SK-N-SH (cell line): ENCODE measurements at regions not wholly inside any gene's neighbourhood (a gene's known extent, or its start where the extent isn't known, plus 50 kb on each side); places are given as distances from the start of the nearest gene placed in this dataset.

Source experiments
- CTCF ChIA-PET: fragments of 300-600, 350-600 bp; formaldehyde crosslinking; extraction: SDS; loops from one replicate; lab custom pipeline; 2021; lab: Yijun Ruan, JAX
- POLR2A ChIA-PET: fragments of 350-600 bp; sonication (Branson Sonifier 250); formaldehyde crosslinking; extraction: SDS; loops from one replicate; lab custom pipeline; 2020; ENCODE audit warnings: antibody characterized with exemption, inconsistent platforms; lab: Yijun Ruan, JAX
- DNase-seq: peaks from one replicate; pipeline ENCODE4 v3.0.0; 2012
- H2AFZ ChIP-seq: fragments of 200-600 bp; sonication (generic); 2 replicates; pipeline ENCODE4 v1.8.1; 2016; ENCODE audit warnings: antibody characterized with exemption, mild to moderate bottlenecking, low read depth
- H3F3A ChIP-seq: fragments of 200-600 bp; sonication (generic); replicated peaks from 2 replicates; pipeline ENCODE3; 2016; ENCODE audit warnings: antibody characterized with exemption, mild to moderate bottlenecking; ENCODE audit not compliant: insufficient read depth
- H3K27ac ChIP-seq, 2 experiments: fragments of 200-500 bp in 1 of 2; fragments of 200-600 bp in 1 of 2; sonication (Bioruptor generic) in 1 of 2; sonication (generic), shearing (Covaris generic) in 1 of 2; 2 replicates each; pipeline versions ENCODE4 v1.5.1 to v1.6.1; 2014 to 2016; ENCODE audit warnings: low read depth in 2 of 2, inconsistent platforms in 1 of 2, low read length in 1 of 2, mild to moderate bottlenecking in 1 of 2, mixed read lengths in 1 of 2
- H3K27me3 ChIP-seq: fragments of 200-600 bp; sonication (generic), shearing (Covaris generic); 2 replicates; pipeline ENCODE4 v1.6.1; 2016; ENCODE audit warnings: mixed run types; ENCODE audit not compliant: insufficient read depth
- H3K36me3 ChIP-seq, 2 experiments: fragments of 200-500 bp in 1 of 2; fragments of 200-600 bp in 1 of 2; sonication (Bioruptor generic) in 1 of 2; sonication (generic) in 1 of 2; replicated peaks in 1 of 2; 2 replicates each; pipeline versions ENCODE3 to v1.5.1; 2014 to 2016; ENCODE audit warnings: low read length in 1 of 2, mild to moderate bottlenecking in 1 of 2; ENCODE audit not compliant: insufficient read depth in 2 of 2, control insufficient read depth in 1 of 2
- H3K4me1 ChIP-seq, 2 experiments: fragments of 200-500 bp in 1 of 2; fragments of 200-600 bp in 1 of 2; sonication (Bioruptor generic) in 1 of 2; sonication (generic), shearing (Covaris generic) in 1 of 2; 2 replicates each; pipeline versions ENCODE4 v1.5.1 to v1.6.1; 2014 to 2016; ENCODE audit warnings: low read depth in 1 of 2, low read length in 1 of 2, mixed run types in 1 of 2; ENCODE audit not compliant: insufficient read depth in 2 of 2, control insufficient read depth in 1 of 2
- H3K4me2 ChIP-seq: fragments of 200-600 bp; sonication (generic), shearing (Covaris generic); 2 replicates; pipeline ENCODE4 v1.6.1; 2017; ENCODE audit warnings: mixed run types
- H3K4me3 ChIP-seq, 2 experiments: fragments of 200-500 bp in 1 of 2; fragments of 200-600 bp in 1 of 2; sonication (Bioruptor generic) in 1 of 2; sonication (generic), shearing (Covaris generic) in 1 of 2; 2 replicates each; pipeline versions ENCODE4 v1.5.1 to v1.8.1; 2014 to 2016; ENCODE audit warnings: low read depth in 2 of 2, inconsistent platforms in 1 of 2, low read length in 1 of 2, mild to moderate bottlenecking in 1 of 2, mixed read lengths in 1 of 2, moderate library complexity in 1 of 2
- H3K79me2 ChIP-seq: fragments of 200-600 bp; sonication (generic); 2 replicates; pipeline ENCODE4 v1.8.1; 2017; ENCODE audit warnings: mild to moderate bottlenecking; ENCODE audit not compliant: insufficient read depth
- H3K9ac ChIP-seq: fragments of 200-600 bp; sonication (generic); 2 replicates; pipeline ENCODE4 v1.6.1; 2017; ENCODE audit warnings: mixed run types
- H3K9me2 ChIP-seq: fragments of 200-600 bp; sonication (generic); 2 replicates; pipeline ENCODE4 v1.6.1; 2017; ENCODE audit warnings: mixed run types
- H3K9me3 ChIP-seq: fragments of 200-600 bp; sonication (generic); 2 replicates; pipeline ENCODE4 v1.6.1; 2017; ENCODE audit warnings: mixed run types, mild to moderate bottlenecking, moderate library complexity
- H4K20me1 ChIP-seq: fragments of 200-600 bp; sonication (generic); 2 replicates; pipeline ENCODE4 v1.6.1; 2017; ENCODE audit warnings: mild to moderate bottlenecking, mixed run types; ENCODE audit not compliant: insufficient read depth
- CTCF ChIP-seq: fragments of 200-600 bp; sonication (generic); IDR thresholded peaks from 2 replicates; pipeline ENCODE4 v1.6.1; 2017; ENCODE audit warnings: antibody characterized with exemption, mild to moderate bottlenecking, moderate library complexity
- ELF1 ChIP-seq: IDR thresholded peaks from 2 replicates; pipeline ENCODE4 v1.4.0; 2012
- EP300 ChIP-seq, 2 experiments: IDR thresholded peaks; 2 replicates each; pipeline versions ENCODE4 v1.4.0 to v1.6.1; 2012; ENCODE audit warnings: borderline replicate concordance in 1 of 2, low read depth in 1 of 2, low read length in 1 of 2
- EZH2phosphoT487 ChIP-seq: fragments of 200-600 bp; sonication (generic); IDR thresholded peaks from 2 replicates; pipeline ENCODE4 v1.6.1; 2017; ENCODE audit warnings: low read depth, mixed run types, mild to moderate bottlenecking, antibody characterized with exemption, moderate library complexity, borderline replicate concordance
- FOSL2 ChIP-seq: IDR thresholded peaks from 2 replicates; pipeline ENCODE4 v1.4.0; 2012; ENCODE audit warnings: low read depth, mild to moderate bottlenecking, moderate library complexity, borderline replicate concordance
- FOXM1 ChIP-seq: IDR thresholded peaks from 2 replicates; pipeline ENCODE4 v1.4.0; 2012; ENCODE audit warnings: low read depth, mild to moderate bottlenecking
- GABPA ChIP-seq: IDR thresholded peaks from 2 replicates; pipeline ENCODE4 v1.4.0; 2012; ENCODE audit warnings: low read depth, mild to moderate bottlenecking
- GATA2 ChIP-seq: sonication (generic); formaldehyde crosslinking; IDR thresholded peaks from 2 replicates; pipeline ENCODE4 v1.5.0; 2020; ENCODE audit warnings: mild to moderate bottlenecking, missing genetic modification reagents
- IRF3 ChIP-seq: fragments of 150-350 bp; IDR thresholded peaks from 2 replicates; pipeline ENCODE4 v1.6.1; 2016; ENCODE audit warnings: mild to moderate bottlenecking, low read depth, low read length
- JUND ChIP-seq: IDR thresholded peaks from 2 replicates; pipeline ENCODE4 v1.4.0; 2012
- MXI1 ChIP-seq: IDR thresholded peaks from 2 replicates; pipeline ENCODE4 v1.6.1; 2012; ENCODE audit warnings: mild to moderate bottlenecking, low read depth, low read length, improper control_type of control experiment
- NFIC ChIP-seq: IDR thresholded peaks from 2 replicates; pipeline ENCODE4 v1.4.0; 2012; ENCODE audit warnings: borderline replicate concordance
- PBX3 ChIP-seq: IDR thresholded peaks from 2 replicates; pipeline ENCODE4; 2012
- POLR2AphosphoS5 ChIP-seq: IDR thresholded peaks from 2 replicates; pipeline ENCODE4 v1.6.1; 2012; ENCODE audit warnings: low read depth, low read length
- RCOR1 ChIP-seq: fragments of 150-350 bp; IDR thresholded peaks from 2 replicates; pipeline ENCODE4 v1.6.1; 2017; ENCODE audit warnings: antibody characterized with exemption, low read length
- REST ChIP-seq: IDR thresholded peaks from 2 replicates; pipeline ENCODE4 v1.6.1; 2012; ENCODE audit warnings: mild to moderate bottlenecking, low read depth, low read length, moderate library complexity
- RFX5 ChIP-seq: IDR thresholded peaks from 2 replicates; pipeline ENCODE4 v1.6.1; 2012; ENCODE audit warnings: mild to moderate bottlenecking, improper control_type of control experiment, low read length
- SIN3A ChIP-seq: IDR thresholded peaks from 2 replicates; pipeline ENCODE4 v1.6.1; 2012; ENCODE audit warnings: low read depth, mild to moderate bottlenecking, low read length, moderate library complexity, borderline replicate concordance
- SMC3 ChIP-seq: IDR thresholded peaks from 2 replicates; pipeline ENCODE4 v1.6.1; 2012; ENCODE audit warnings: low read depth, low read length, improper control_type of control experiment
- TCF12 ChIP-seq: IDR thresholded peaks from 2 replicates; pipeline ENCODE4 v1.4.0; 2012
- WGBS: methylation state at CpG from one replicate; pipeline ENCODE4 v1.1.6; 2017; ENCODE audit warnings: low lambda C conversion rate; 5-methylcytosine and 5-hydroxymethylcytosine counted together

- TF ChIP-seq REST (no peak), ELF1 (no peak), RCOR1 (no peak), EZH2phosphoT487 (no peak)
These were observed 94.9 kb upstream of the NKX1-1 start (continued) for GRCh38 chr4:1500966-1501753.

GRCh38 chr4:1500231-1500965 is 94.2 kb upstream of the NKX1-1 start:
- TF ChIP-seq FOSL2 (no peak), PBX3 (no peak), JUND (no peak), GABPA (no peak), CTCF (no peak), NFIC (no peak), RFX5 (no peak), ELF1 (no peak), POLR2AphosphoS5 (no peak), SMC3 (no peak), TCF12 (no peak), RCOR1 (no peak), EP300 (IDR thresholded peaks at IDR 0.05; ENCODE audit: borderline replicate concordance in 1 of 2, low read depth in 1 of 2, low read length in 1 of 2) (no peak), IRF3 (no peak), GATA2 (CRISPR knock-in tag) (no peak), MXI1 (no peak), SIN3A (no peak), FOXM1 (no peak)
- Histone ChIP-seq H3K27me3 (peaks cover 25% of the 10 kb centered on the region; the same call in 1 of the 2 replicates), H3K4me3 (no peak overlapping the region), H3F3A (no peaks in the 10 kb centered on the region), H3K9me3 (no peaks in the 10 kb centered on the region), H3K4me2 (no peak overlapping the region), H3K9me2 (no peaks in the 10 kb centered on the region), H3K79me2 (no peaks in the 10 kb centered on the region), H3K9ac (no peak overlapping the region), H2AFZ (no peak overlapping the region), H3K4me1 (no peaks in the 10 kb centered on the region), H3K36me3 (no peaks in the 10 kb centered on the region), H3K27ac (no peak overlapping the region), H4K20me1 (no peaks in the 10 kb centered on the region)
- ChIA-PET POLR2A (no interaction called here), CTCF (interaction anchor here (1.1 to 2.0 kb wide), 2 partner anchors 13 to 129 kb away, joined by 3 to 12 read pairs; no protein-coding TSS in a partner anchor)
- WGBS = 66% methylated on average over 9 of the region's 18 CpGs
- peak; percentile 4 for DNase-seq
